ENCODE measurements at regions not wholly inside any gene's neighbourhood (a gene's known extent, or its start where the extent isn't known, plus 50 kb on each side); places are given as distances from the start of the nearest gene placed in this dataset.

GRCh38 chr2:122545821-122546220, 790.4 kb downstream of the TSN start:
- Histone ChIP-seq H3K27ac (no peak overlapping the region), H3K27me3 (no peaks in the 10 kb centered on the region), H3K36me3 (no peaks in the 10 kb centered on the region), H3K4me1 (no peaks in the 10 kb centered on the region), H3K4me3 (no peak overlapping the region), H3K9me3 (no peaks in the 10 kb centered on the region)
- ATAC-seq = no peak
- TF ChIP-seq POLR2A (IDR thresholded peaks at IDR 0.05) (no peak), EP300 (IDR thresholded peaks at IDR 0.05) (no peak), POLR2AphosphoS5 (IDR thresholded peaks at IDR 0.05) (no peak), CTCF (IDR thresholded peaks at IDR 0.05) (no peak)
- 61 to 80% methylated on average over 4 of the region's 4 CpGs for WGBS, 2 donors (ENCODE audit: low coverage in 1 of 2)

GRCh38 chr2:122562775-122563174, 807.3 kb downstream of the TSN start:
- Histone ChIP-seq H3K4me3 (no peak overlapping the region), H3K4me1 (no peaks in the 10 kb centered on the region), H3K36me3 (no peaks in the 10 kb centered on the region), H3K27me3 (no peaks in the 10 kb centered on the region), H3K27ac (no peak overlapping the region), H3K9me3 (no peaks in the 10 kb centered on the region)
- ATAC-seq = no peak
- WGBS, 2 donors (ENCODE audit: low coverage in 1 of 2) = 23 to 42% methylated on average over 1 of the region's 1 CpG
- no peak for TF ChIP-seq EP300 (IDR thresholded peaks at IDR 0.05)
- TF ChIP-seq POLR2AphosphoS5 (IDR thresholded peaks at IDR 0.05) = no peak
- no peak for TF ChIP-seq POLR2A (IDR thresholded peaks at IDR 0.05)
- no peak for TF ChIP-seq CTCF (IDR thresholded peaks at IDR 0.05)

DNA sequence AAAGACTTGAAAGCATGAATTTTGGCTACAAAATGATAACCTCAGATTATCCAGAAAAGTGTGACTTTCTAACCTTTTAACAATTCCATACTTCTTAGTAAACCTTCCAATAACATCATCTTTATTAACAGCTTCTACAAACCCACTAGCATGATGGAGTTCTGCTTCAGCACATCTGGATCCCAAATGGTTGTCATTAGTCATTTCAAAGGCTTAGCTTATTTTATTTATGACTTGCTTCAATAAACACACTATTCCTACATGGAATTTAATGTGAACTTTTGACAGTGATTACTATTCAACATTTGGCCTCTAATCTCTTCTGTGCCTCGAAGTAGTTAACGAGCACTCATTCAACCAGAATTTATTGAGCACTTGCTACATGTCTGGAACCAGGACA, 808.3 kb downstream of the TSN start:
- TF ChIP-seq POLR2A (IDR thresholded peaks at IDR 0.05) (no peak), EP300 (IDR thresholded peaks at IDR 0.05) (no peak), CTCF (IDR thresholded peaks at IDR 0.05) (no peak), POLR2AphosphoS5 (IDR thresholded peaks at IDR 0.05) (no peak)
- Histone ChIP-seq H3K27ac (no peak overlapping the region), H3K27me3 (no peaks in the 10 kb centered on the region), H3K4me3 (no peak overlapping the region), H3K4me1 (no peaks in the 10 kb centered on the region), H3K36me3 (no peaks in the 10 kb centered on the region), H3K9me3 (peaks cover 0 to 3% (median 0%) of the 10 kb centered on the region in 3 donors)
- no peak for ATAC-seq
- WGBS, 2 donors (ENCODE audit: low coverage in 1 of 2) = 44 to 53% methylated on average over 2 of the region's 2 CpGs

GRCh38 chr2:122564843-122565242, 809.4 kb downstream of the TSN start:
- TF ChIP-seq POLR2AphosphoS5 (IDR thresholded peaks at IDR 0.05) (no peak), CTCF (IDR thresholded peaks at IDR 0.05) (no peak), EP300 (IDR thresholded peaks at IDR 0.05) (no peak), POLR2A (IDR thresholded peaks at IDR 0.05) (no peak)
- Histone ChIP-seq H3K9me3 (peaks cover 0 to 5% (median 0%) of the 10 kb centered on the region in 3 donors), H3K27ac (no peak overlapping the region), H3K27me3 (no peaks in the 10 kb centered on the region), H3K4me1 (no peaks in the 10 kb centered on the region), H3K36me3 (no peaks in the 10 kb centered on the region), H3K4me3 (no peak overlapping the region)
- 87 to 97% methylated on average over 4 of the region's 4 CpGs for WGBS, 2 donors (ENCODE audit: low coverage in 1 of 2)
- no peak for ATAC-seq

DNA sequence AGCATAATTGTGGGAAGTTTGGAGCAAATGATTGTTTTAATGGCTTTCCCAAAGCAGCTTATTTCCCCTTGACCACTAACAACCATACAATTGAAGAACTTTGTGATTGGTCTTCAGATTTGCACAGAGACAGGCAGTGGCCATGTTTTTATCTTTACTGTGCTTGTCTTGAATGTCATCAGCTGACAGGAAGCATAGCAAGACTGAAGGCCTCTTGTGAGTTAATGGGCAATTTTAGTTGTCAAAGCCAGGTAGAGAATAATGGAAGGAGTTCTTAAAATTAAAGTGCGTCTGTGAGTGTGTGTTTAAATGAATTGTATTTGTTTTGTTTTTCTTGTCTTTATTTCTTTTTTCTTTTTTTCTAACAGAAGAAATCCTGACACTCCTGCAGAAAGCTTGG, 809.9 kb downstream of the TSN start:
- 5 to 56% methylated on average over 1 of the region's 1 CpG for WGBS, 2 donors (ENCODE audit: low coverage in 1 of 2)
- TF ChIP-seq EP300 (IDR thresholded peaks at IDR 0.05) (no peak), CTCF (IDR thresholded peaks at IDR 0.05) (no peak), POLR2AphosphoS5 (IDR thresholded peaks at IDR 0.05) (no peak), POLR2A (IDR thresholded peaks at IDR 0.05) (no peak)
- H3K4me1 ChIP-seq = no peaks in the 10 kb centered on the region
- H3K36me3 ChIP-seq = no peaks in the 10 kb centered on the region
- no peak for ATAC-seq
- H3K4me3 ChIP-seq = no peak overlapping the region
- H3K9me3 ChIP-seq = peaks cover 0 to 5% (median 0%) of the 10 kb centered on the region in 3 donors
- no peak overlapping the region for H3K27ac ChIP-seq
- H3K27me3 ChIP-seq = no peaks in the 10 kb centered on the region

Data from gastroesophageal sphincter (tissue), 4 donors.